Ascending aorta (tissue), 2 donors: ENCODE measurements at regions not wholly inside any gene's neighbourhood (a gene's known extent, or its start where the extent isn't known, plus 50 kb on each side); places are given as distances from the start of the nearest gene placed in this dataset.

Source experiments
- DNase-seq, 2 donors: peaks; one replicate each; pipeline ENCODE4 v3.0.0-alpha.2; 2019; ENCODE audit warnings: low spot score in 2 of 2
- H3K27ac ChIP-seq, 2 donors: fragments of 200-600 bp; sonication (generic); one replicate each; pipeline ENCODE4 v1.5.1; 2016 to 2017; ENCODE audit warnings: mild to moderate bottlenecking in 1 of 2
- H3K27me3 ChIP-seq: fragments of 200-600 bp; sonication (generic); one replicate; pipeline ENCODE4 v1.5.1; 2017
- H3K36me3 ChIP-seq, 2 donors: fragments of 200-600 bp; sonication (generic); one replicate each; pipeline ENCODE4 v1.5.1; 2016
- H3K4me1 ChIP-seq, 2 donors: fragments of 200-600 bp; sonication (generic); one replicate each; pipeline ENCODE4 v1.5.1; 2016 to 2017; ENCODE audit warnings: mild to moderate bottlenecking in 1 of 2
- H3K4me3 ChIP-seq, 2 donors: fragments of 200-600 bp; sonication (generic); one replicate each; pipeline ENCODE4 v1.5.1; 2016 to 2017; ENCODE audit warnings: mild to moderate bottlenecking in 1 of 2
- H3K9me3 ChIP-seq, 2 donors: fragments of 200-600 bp; sonication (generic); one replicate each; pipeline ENCODE4 v1.5.1; 2016
- CTCF ChIP-seq, 3 experiments: fragments of 200-600 bp in 2 of 3; fragments of 450-650 bp in 1 of 3; sonication (generic) in 2 of 3; IDR thresholded peaks; one replicate each; pipeline ENCODE4 v1.5.1; 2016 to 2019; ENCODE audit warnings: antibody characterized with exemption in 3 of 3, mild to moderate bottlenecking in 1 of 3, moderate library complexity in 1 of 3
- intact Hi-C: fragments of 100-400 bp; cut with DNase I; formaldehyde crosslinking; loops from one replicate; pipeline ENCODE4 v1.15.1; 2023

- Histone ChIP-seq H3K27me3 (no peaks in the 10 kb centered on the region), H3K4me1 (no peaks in the 10 kb centered on the region), H3K9me3 (no peaks in the 10 kb centered on the region), H3K27ac (no peak overlapping the region), H3K36me3 (no peaks in the 10 kb centered on the region), H3K4me3 (no peak overlapping the region)
- intact Hi-C loops: no loop called here
- no peak for TF ChIP-seq CTCF (IDR thresholded peaks at IDR 0.05)
- no peak for DNase-seq
Observed at GRCh38 chr3:171953301-171954022, 85.9 kb upstream of the FNDC3B start.

GRCh38 chr3:171954690-171955383 lies 84.5 kb upstream of the FNDC3B start:
- intact Hi-C loops: no loop called here

GRCh38 chr3:171955598-171955997 lies 83.8 kb upstream of the FNDC3B start:
- H3K4me3 ChIP-seq: no peak overlapping the region
- no peaks in the 10 kb centered on the region for H3K36me3 ChIP-seq
- H3K27me3 ChIP-seq: no peaks in the 10 kb centered on the region
- no peak overlapping the region for H3K27ac ChIP-seq
- no peaks in the 10 kb centered on the region for H3K4me1 ChIP-seq
- no peaks in the 10 kb centered on the region for H3K9me3 ChIP-seq
- intact Hi-C loops: no loop called here
- no peak for TF ChIP-seq CTCF (IDR thresholded peaks at IDR 0.05)
- no peak for DNase-seq

More at GRCh38 chr3:171954690-171955383, 84.5 kb upstream of the FNDC3B start:
- Histone ChIP-seq H3K27ac (no peak overlapping the region), H3K9me3 (no peaks in the 10 kb centered on the region), H3K36me3 (no peaks in the 10 kb centered on the region), H3K27me3 (no peaks in the 10 kb centered on the region), H3K4me3 (no peak overlapping the region), H3K4me1 (no peaks in the 10 kb centered on the region)
- no peak for TF ChIP-seq CTCF (IDR thresholded peaks at IDR 0.05)
- no peak for DNase-seq

- DNase-seq: no peak
- Histone ChIP-seq H3K27me3 (no peaks in the 10 kb centered on the region), H3K4me3 (no peak overlapping the region), H3K27ac (no peak overlapping the region), H3K9me3 (no peaks in the 10 kb centered on the region), H3K36me3 (no peaks in the 10 kb centered on the region), H3K4me1 (no peaks in the 10 kb centered on the region)
- intact Hi-C loops: no loop called here
- no peak for TF ChIP-seq CTCF (IDR thresholded peaks at IDR 0.05)
Observed at GRCh38 chr3:171956181-171956683, 83.1 kb upstream of the FNDC3B start.

- no peak for TF ChIP-seq CTCF (IDR thresholded peaks at IDR 0.05)
- intact Hi-C loops: no loop called here
- H3K9me3 ChIP-seq: no peaks in the 10 kb centered on the region
- H3K27ac ChIP-seq: no peak overlapping the region
- no peaks in the 10 kb centered on the region for H3K4me1 ChIP-seq
- no peaks in the 10 kb centered on the region for H3K36me3 ChIP-seq
- H3K4me3 ChIP-seq: no peak overlapping the region
- no peak for DNase-seq
- H3K27me3 ChIP-seq: no peaks in the 10 kb centered on the region
Observed at GRCh38 chr3:171956705-171957104, 82.7 kb upstream of the FNDC3B start.
